Keratinocyte (primary cell): ENCODE measurements at regions not wholly inside any gene's neighbourhood (a gene's known extent, or its start where the extent isn't known, plus 50 kb on each side); places are given as distances from the start of the nearest gene placed in this dataset.
"Not testable (repeated sequence)": the region's sequence is repeated elsewhere in the genome, so short reads cannot be mapped to it uniquely, and the experiment has no call there.

Experiments used
- DNase-seq: peaks from one replicate; pipeline ENCODE4 v3.0.0-alpha.2; 2011; ENCODE audit warnings: low read depth, missing footprints, low spot score
- FAIRE-seq: peaks from 2 replicates; lab custom pipeline; 2011; peaks lifted over from hg19 to GRCh38; lab: Jason Lieb, UNC
- H2AFZ ChIP-seq: 2 replicates; pipeline ENCODE4 v1.6.0; 2012; ENCODE audit warnings: low read length, control low read depth, inconsistent platforms; ENCODE audit not compliant: control insufficient read depth
- H3K27ac ChIP-seq: 2 replicates; pipeline ENCODE4 v1.5.1; 2011; ENCODE audit warnings: low read length; ENCODE audit not compliant: control insufficient read depth, insufficient read depth
- H3K27me3 ChIP-seq: 3 replicates; pipeline ENCODE4 v1.6.0; 2011; ENCODE audit warnings: low read length; ENCODE audit not compliant: control insufficient read depth, insufficient read depth; ENCODE audit errors: extremely low read depth
- H3K36me3 ChIP-seq, 2 experiments: 2 replicates in 1 of 2; 3 replicates in 1 of 2; pipeline ENCODE4 v1.5.1; 2011; ENCODE audit warnings: low read length in 2 of 2, mild to moderate bottlenecking in 1 of 2; ENCODE audit not compliant: control insufficient read depth in 2 of 2, insufficient read depth in 2 of 2; ENCODE audit errors: extremely low read depth in 1 of 2
- H3K4me1 ChIP-seq: 3 replicates; pipeline ENCODE4 v1.5.1; 2011; ENCODE audit warnings: low read length; ENCODE audit not compliant: control insufficient read depth, insufficient read depth; ENCODE audit errors: extremely low read depth
- H3K4me2 ChIP-seq: 3 replicates; pipeline ENCODE4 v1.6.0; 2011; ENCODE audit warnings: low read depth, low read length; ENCODE audit not compliant: control insufficient read depth, insufficient read depth; ENCODE audit errors: extremely low read depth
- H3K4me3 ChIP-seq, 3 experiments: fragments of 200-600 bp in 1 of 3; sonication (generic) in 1 of 3; 2 replicates in 2 of 3; 3 replicates in 1 of 3; pipeline ENCODE4 v1.5.1; 2011 to 2016; ENCODE audit warnings: low read length in 3 of 3, mild to moderate bottlenecking in 3 of 3, control low read depth in 2 of 3, inconsistent platforms in 1 of 3, low read depth in 1 of 3, mixed read lengths in 1 of 3, mixed run types in 1 of 3, moderate library complexity in 1 of 3; ENCODE audit not compliant: control insufficient read depth in 2 of 3, insufficient read depth in 2 of 3; ENCODE audit errors: extremely low read depth in 1 of 3
- H3K79me2 ChIP-seq: 2 replicates; pipeline ENCODE4 v1.6.0; 2012; ENCODE audit warnings: low read length; ENCODE audit not compliant: control insufficient read depth, insufficient read depth
- H3K9ac ChIP-seq: 3 replicates; pipeline ENCODE4 v1.6.0; 2011; ENCODE audit warnings: low read length; ENCODE audit not compliant: control insufficient read depth, insufficient read depth; ENCODE audit errors: extremely low read depth
- H3K9me1 ChIP-seq: 3 replicates; pipeline ENCODE4 v1.6.0; 2011; ENCODE audit warnings: low read length; ENCODE audit not compliant: control insufficient read depth, insufficient read depth; ENCODE audit errors: extremely low read depth
- H3K9me3 ChIP-seq: 2 replicates; pipeline ENCODE4 v1.5.1; 2012; ENCODE audit warnings: low read depth, low read length; ENCODE audit not compliant: control insufficient read depth
- H4K20me1 ChIP-seq: 3 replicates; pipeline ENCODE4 v1.6.0; 2011; ENCODE audit warnings: low read length; ENCODE audit not compliant: control insufficient read depth, insufficient read depth; ENCODE audit errors: extremely low read depth
- CTCF ChIP-seq, 3 experiments: IDR thresholded peaks in 1 of 3; conservative IDR thresholded peaks in 1 of 3; optimal IDR thresholded peaks in 1 of 3; 2 replicates in 2 of 3; 3 replicates in 1 of 3; pipeline versions ENCODE3 to v1.5.1; 2011; ENCODE audit warnings: low read length in 3 of 3, mild to moderate bottlenecking in 3 of 3, moderate library complexity in 2 of 3, control low read depth in 1 of 3, inconsistent platforms in 1 of 3; ENCODE audit not compliant: insufficient read depth in 2 of 3; ENCODE audit errors: extremely low read depth in 1 of 3
- dilution Hi-C: fragments of 300-500 bp; cut with MboI; formaldehyde crosslinking; loops from one replicate; pipeline ENCODE4 v1.7.0; 2020; ENCODE audit warnings: low sequenced_read_pairs; ENCODE audit not compliant: extremely low pct_ligation_motif_present

- H2AFZ ChIP-seq, H3K36me3 ChIP-seq, FAIRE-seq, dilution Hi-C loops, H3K9me3 ChIP-seq, H3K4me2 ChIP-seq, H3K9me1 ChIP-seq, H4K20me1 ChIP-seq, H3K27me3 ChIP-seq, H3K4me3 ChIP-seq, H3K79me2 ChIP-seq, H3K4me1 ChIP-seq, H3K9ac ChIP-seq, DNase-seq, H3K27ac ChIP-seq: not testable (repeated sequence)
Measured at GRCh38 chr1:146484195-146484594, 255.4 kb upstream of the NOTCH2NLA start.

- H3K4me2 ChIP-seq, dilution Hi-C loops, H3K4me3 ChIP-seq, H2AFZ ChIP-seq, H3K79me2 ChIP-seq, FAIRE-seq, H4K20me1 ChIP-seq, H3K36me3 ChIP-seq, H3K27me3 ChIP-seq, H3K9me1 ChIP-seq, H3K4me1 ChIP-seq, H3K9me3 ChIP-seq, H3K9ac ChIP-seq, H3K27ac ChIP-seq, DNase-seq: not testable (repeated sequence)
Measured at GRCh38 chr1:146479188-146479587, 250.4 kb upstream of the NOTCH2NLA start.

- H4K20me1 ChIP-seq, FAIRE-seq, DNase-seq, H3K9ac ChIP-seq, H3K9me1 ChIP-seq, H3K36me3 ChIP-seq, H3K4me3 ChIP-seq, H3K9me3 ChIP-seq, H3K4me2 ChIP-seq, H3K27ac ChIP-seq, H3K27me3 ChIP-seq, dilution Hi-C loops, H2AFZ ChIP-seq, H3K4me1 ChIP-seq, H3K79me2 ChIP-seq: not testable (repeated sequence)
- TF ChIP-seq CTCF (optimal IDR thresholded peaks at IDR 0.05 in 1 of 3, IDR thresholded peaks at IDR 0.05 in 1 of 3, conservative IDR thresholded peaks at IDR 0.05 in 1 of 3; ENCODE audit: extremely low read depth in 1 of 3, insufficient read depth in 2 of 3, low read length in 3 of 3) = peak in 2 of 3 experiments; percentile 54 to 56
Measured at GRCh38 chr1:146478125-146478720, 249.4 kb upstream of the NOTCH2NLA start.

- not testable (repeated sequence) for DNase-seq, FAIRE-seq, H3K9me3 ChIP-seq
Measured at GRCh38 chr1:146475086-146475485, 246.3 kb upstream of the NOTCH2NLA start.

More at GRCh38 chr1:146475086-146475485, 246.3 kb upstream of the NOTCH2NLA start:
- H3K4me2 ChIP-seq, H3K27me3 ChIP-seq, H3K27ac ChIP-seq, H3K4me1 ChIP-seq, H3K79me2 ChIP-seq, dilution Hi-C loops, H3K4me3 ChIP-seq, H3K9ac ChIP-seq, H3K36me3 ChIP-seq, H4K20me1 ChIP-seq, H2AFZ ChIP-seq, H3K9me1 ChIP-seq: not testable (repeated sequence)
